Fibroblast of mammary gland (primary cell): ENCODE measurements at regions not wholly inside any gene's neighbourhood (a gene's known extent, or its start where the extent isn't known, plus 50 kb on each side); places are given as distances from the start of the nearest gene placed in this dataset.
"Not testable (repeated sequence)": the region's sequence is repeated elsewhere in the genome, so short reads cannot be mapped to it uniquely, and the experiment has no call there.

Experiments
- DNase-seq: peaks from one replicate; pipeline ENCODE4 v3.0.0-alpha.2; 2010; ENCODE audit warnings: low read depth
- H3K4me3 ChIP-seq: 2 replicates; pipeline ENCODE4 v1.5.1; 2011; ENCODE audit warnings: low read depth, mild to moderate bottlenecking, low read length, moderate library complexity; ENCODE audit not compliant: control insufficient read depth
- CTCF ChIP-seq: conservative IDR thresholded peaks from 2 replicates; pipeline ENCODE4 v1.5.1; 2011; ENCODE audit warnings: low read depth, low read length, inconsistent platforms; ENCODE audit not compliant: control insufficient read depth, insufficient read depth

- H3K4me3 ChIP-seq: no peak overlapping the region
- no peak for TF ChIP-seq CTCF
- DNase-seq: no peak
Measured at GRCh38 chr9:115855458-115856133, 298.0 kb upstream of the PAPPA start.

- DNase-seq: peak; percentile 17
- H3K4me3 ChIP-seq: not testable (repeated sequence)
Measured at GRCh38 chr9:115858421-115858820, 295.2 kb upstream of the PAPPA start.

- no peak for TF ChIP-seq CTCF
- H3K4me3 ChIP-seq: no peak overlapping the region
- no peak for DNase-seq
Measured at GRCh38 chr9:115862021-115862420, 291.6 kb upstream of the PAPPA start.

GRCh38 chr9:115864581-115864980, 289.0 kb upstream of the PAPPA start:
- H3K4me3 ChIP-seq: no peak overlapping the region
- no peak for DNase-seq
- no peak for TF ChIP-seq CTCF

DNA sequence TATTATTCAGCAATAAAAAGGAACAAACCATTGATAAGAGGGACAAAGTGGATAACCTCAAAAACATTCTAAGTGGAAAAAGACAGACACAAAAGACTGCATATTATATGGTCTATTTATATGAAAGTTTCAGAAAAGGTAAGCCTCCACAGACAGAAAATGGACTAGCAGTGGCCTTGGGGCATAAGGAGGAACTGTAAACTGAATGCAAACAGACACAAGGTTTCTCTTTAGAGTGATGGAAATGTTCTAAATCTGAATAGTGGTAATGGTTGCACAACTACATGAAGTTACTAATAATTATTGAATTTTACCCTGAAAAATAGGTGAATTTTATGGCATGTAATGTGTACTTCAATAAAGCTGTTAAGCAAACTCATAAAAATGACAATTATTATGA, 286.3 kb upstream of the PAPPA start:
- TF ChIP-seq CTCF: no peak
- DNase-seq: no peak
- H3K4me3 ChIP-seq: no peak overlapping the region

DNA sequence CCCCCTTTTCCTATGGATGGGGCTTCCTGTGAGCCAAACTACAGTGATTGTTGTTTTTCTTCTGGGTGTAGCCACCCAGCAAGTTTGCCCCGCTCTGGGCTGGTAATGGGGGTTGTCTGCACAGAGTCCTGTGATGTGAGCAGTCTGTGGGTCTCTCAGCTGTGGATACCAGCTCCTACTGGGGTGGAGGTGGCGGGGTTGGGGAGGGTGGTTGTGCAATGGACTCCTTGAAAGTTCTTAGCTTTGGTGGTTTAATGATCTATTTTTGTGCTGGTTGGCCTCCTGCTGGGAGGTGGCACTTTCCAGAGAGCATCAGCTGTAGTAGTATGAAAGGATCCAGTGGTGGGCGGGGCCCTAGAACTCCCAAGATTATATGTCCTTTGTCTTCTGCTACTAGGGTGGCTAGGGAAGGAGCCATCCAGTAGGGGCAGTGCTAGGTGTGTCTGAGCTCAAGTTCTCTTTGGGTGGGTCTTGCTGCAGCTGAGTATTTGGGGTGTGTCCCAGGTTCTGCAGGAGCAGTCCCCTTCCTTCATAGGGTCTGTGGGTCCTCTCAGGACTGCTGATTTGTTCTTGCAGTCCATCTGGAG, 275.6 kb upstream of the PAPPA start:
- no peak for TF ChIP-seq CTCF
- no peak for DNase-seq
- H3K4me3 ChIP-seq: no peak overlapping the region

GRCh38 chr9:115879451-115879850, 274.1 kb upstream of the PAPPA start:
- no peak for TF ChIP-seq CTCF
- no peak overlapping the region for H3K4me3 ChIP-seq
- no peak for DNase-seq
